Caki2 (cell line): ENCODE measurements at regions not wholly inside any gene's neighbourhood (a gene's known extent, or its start where the extent isn't known, plus 50 kb on each side); places are given as distances from the start of the nearest gene placed in this dataset.
A peak's percentile ranks its signal among the peaks of the same experiment; 100 is the strongest.

Source experiments
- DNase-seq: peaks from one replicate; pipeline ENCODE4 v3.0.0-alpha.2; 2015; ENCODE audit warnings: low read depth
- in situ Hi-C: cut with HindIII; loops from 2 replicates; pipeline ENCODE4 v1.10.0; 2016; ENCODE audit warnings: low sequenced_read_pairs, low pct_unique_long_range_greater_than_20kb, mixed read lengths

DNA sequence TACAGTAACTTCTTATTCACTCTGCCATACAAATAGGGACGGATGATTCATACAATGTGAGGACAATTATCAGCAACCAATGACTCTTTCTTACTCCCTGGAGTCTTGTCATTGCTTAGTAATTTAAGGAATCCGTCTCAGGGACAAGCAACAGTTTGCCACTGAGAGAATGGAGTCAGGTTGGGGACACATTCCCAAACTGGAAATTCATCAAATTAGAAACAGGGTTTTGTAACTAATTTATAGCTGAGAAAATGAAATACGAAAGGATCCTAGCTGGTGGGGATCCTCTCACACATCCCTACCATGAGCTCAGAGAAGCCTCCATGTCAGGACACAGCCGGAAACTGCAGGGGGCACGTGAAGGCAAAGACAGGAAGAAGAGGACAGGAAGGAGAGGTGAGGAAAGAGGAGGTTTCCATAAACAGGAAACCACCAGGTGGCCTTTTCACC lies 50.4 kb upstream of the KDR start:
- DNase-seq: peak; percentile 66
- in situ Hi-C loops: no loop called here

DNA sequence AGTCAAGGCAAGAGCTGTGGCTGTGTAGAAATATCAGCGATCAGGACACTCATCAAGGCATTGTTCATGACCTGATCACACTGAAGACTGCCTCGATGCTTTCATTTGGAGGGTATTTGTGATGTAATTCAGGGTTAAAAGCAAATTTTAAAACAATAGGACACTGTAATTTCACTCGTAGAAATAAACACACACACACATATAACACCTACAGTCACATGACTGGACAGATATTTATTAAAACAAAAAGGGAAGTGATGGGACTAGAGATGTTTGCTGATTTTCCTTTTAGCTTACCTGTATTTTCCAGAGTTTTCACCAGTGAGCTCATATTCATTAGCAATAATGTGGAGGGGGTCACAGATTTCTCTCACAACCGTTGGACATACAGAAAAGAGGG lies 51.1 kb upstream of the KDR start:
- no peak for DNase-seq
- in situ Hi-C loops: no loop called here

DNA sequence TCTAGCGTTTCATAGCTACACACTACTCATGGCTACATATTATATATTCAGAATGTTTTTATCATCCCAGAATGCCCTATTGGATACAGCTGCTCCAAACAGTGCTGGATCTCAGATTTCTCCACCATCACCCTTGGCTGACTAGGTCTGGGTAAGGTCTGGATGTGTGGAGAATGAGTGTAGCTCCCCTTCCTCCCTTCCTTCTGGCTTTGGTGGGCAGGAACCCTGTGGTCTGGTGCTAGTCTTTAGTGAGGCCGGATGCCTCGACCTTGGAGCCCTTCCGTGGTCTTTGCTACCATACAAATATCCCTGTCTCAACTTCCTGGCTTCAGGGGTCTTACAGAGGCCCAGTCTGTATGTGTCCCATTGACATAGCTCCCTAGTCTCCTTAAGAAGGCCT lies 52.1 kb upstream of the KDR start:
- in situ Hi-C loops: no loop called here
- no peak for DNase-seq

DNA sequence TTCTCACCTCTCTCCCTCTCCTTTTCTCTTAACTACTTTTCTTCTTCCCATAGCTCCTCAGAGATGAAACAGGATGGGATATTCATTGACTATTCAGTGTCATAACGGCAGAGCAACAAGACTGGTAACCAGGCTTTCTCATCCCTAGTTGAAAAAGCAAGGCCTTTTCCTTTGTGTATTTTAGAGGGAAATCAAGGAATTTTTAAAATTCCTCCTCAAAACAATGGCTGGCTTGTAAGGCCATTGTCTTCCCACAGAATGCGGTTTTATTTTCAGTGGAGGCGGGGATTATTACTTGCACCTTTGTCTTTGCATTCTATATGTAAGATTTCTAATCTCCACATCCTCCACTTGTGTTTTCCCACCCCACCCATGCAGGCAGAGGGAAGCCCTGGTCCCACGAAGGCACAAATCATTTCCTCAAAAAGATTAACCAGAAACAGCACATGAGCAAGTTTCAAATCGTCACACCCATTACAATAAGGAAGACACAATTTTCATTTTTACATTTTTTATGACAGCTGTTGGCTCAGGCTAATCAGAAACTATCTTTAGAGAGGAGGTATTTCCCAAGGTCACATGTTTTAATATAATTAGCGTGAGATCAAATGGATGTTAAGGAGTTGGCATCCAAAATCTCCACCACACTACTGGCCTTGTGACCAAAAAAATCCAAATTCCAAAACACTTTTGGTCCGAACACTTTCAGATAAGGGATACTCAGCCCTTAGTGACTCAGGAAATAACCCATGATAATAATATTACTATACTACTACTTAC lies 53.0 kb upstream of the KDR start:
- in situ Hi-C loops: no loop called here
- no peak for DNase-seq

DNA sequence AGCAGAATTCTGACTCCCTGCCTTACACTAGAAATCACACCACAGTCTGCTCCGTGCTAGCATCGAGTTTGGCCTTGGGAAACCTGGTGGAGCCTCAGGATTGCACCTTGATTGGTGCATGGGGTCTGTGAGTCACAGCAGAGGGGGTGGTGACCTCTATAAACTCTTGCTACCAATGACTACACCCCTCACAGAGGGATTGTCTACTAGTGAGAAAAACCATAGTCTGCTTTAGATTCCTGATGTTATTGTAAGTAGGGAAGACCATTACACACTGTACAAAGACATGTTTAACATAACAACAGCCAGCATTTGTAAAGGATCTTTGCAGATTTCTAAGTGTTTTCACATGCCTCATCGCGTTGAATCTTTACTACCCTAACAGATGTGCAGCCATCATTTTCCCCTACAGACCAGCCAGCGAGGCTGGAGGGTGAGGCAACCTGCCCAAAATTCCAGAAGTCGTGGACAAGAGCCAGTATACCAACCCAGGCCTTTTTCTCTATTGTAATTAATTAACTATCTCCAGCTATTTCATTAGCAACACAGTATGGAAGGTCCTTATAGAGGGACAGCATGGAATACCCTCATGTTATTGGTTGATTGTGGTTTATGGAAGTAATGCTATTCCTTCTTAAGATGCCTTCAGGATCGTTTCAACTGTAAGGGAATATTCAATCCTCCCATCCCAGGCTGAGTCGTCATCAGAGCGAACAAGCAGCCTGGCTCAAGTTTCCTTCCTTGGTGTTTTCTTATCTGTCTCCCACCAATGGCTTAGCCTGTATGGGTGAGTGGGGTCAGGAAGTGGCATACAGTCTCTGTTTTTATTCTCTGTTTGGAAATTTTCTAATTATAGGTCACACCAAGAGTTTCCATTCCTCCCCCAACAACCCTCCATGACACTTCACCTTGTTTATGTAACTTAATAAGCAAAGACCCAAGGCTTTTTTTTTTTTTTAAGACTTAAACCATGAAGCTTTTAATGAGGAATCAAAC lies 55.9 kb upstream of the KDR start:
- in situ Hi-C loops: no loop called here

DNA sequence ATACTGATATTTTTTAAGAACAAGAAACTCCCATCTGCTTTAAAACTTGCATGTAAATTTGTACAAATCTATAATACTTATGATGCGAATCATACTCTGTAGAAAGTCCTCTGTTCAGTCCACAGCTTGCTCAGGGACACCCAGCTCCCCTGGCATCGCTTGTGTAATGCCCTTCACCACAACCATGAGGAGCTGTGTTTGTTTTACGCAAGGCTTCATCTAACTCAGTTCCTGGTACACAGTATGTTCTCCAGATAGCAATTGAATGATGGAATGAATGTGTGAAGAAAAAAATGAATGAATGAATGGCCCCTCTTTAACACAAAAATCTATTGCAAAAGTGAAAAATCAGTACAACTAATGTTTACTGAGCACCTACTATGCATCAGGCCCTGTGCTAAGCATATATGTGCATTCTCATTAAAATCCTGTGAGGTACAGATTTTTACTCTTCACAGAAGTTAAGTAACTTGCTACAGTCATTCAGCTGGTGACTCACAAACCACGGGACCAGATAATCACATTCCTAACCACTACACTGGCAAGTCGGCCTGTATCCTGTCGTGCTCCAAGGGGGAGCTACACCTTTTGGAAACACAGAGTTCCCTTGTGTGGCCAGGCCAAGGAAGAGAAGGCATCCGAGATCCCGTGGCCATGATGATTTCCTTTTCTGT lies 58.7 kb upstream of the KDR start:
- peak; percentile 91 for DNase-seq
- in situ Hi-C loops: no loop called here

More for the DNA sequence above, 55.9 kb upstream of the KDR start:
- DNase-seq: peak; percentile 45

DNA sequence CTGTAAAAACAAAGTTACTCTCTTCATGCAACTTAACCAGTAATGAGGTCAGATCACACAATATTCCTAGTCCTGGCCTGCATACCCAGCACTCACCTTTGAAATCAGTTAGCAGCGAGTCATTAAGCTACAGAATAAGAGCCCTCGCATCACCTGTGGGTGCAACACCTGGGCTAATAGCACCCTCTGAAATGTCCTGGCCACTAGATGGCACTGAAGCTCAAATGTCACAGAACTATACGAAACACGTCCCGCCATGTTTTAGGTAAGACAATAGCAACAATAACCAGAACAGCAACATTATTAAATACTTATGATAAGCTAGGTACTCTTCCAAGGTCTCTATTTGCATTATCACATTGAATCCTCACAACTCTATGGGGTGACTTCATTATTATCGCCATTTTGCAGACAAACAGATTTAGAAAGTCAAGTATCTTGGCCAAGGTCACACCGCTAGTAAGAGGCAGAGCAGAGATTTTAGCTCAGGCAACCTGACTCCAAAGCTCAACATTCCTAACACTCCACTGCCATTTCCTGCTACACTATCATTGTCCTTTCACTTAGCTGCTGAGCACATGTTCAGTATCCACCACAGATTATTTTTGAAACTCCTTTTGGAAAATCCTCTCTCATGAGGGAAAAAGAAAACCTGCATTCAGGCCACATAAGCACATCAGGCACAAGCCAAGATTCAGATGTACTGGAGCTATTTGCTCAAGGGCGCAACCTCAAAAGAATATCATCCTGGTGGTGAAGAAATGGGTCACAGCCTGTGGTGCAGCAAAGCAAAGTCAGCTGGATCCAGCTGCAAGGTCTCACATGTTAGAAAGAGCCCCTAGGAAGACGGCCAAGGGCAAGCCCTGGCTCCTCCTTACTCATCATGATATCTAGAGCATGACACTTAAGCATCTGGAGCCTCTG lies 59.5 kb upstream of the KDR start:
- in situ Hi-C loops: no loop called here
- no peak for DNase-seq

DNA sequence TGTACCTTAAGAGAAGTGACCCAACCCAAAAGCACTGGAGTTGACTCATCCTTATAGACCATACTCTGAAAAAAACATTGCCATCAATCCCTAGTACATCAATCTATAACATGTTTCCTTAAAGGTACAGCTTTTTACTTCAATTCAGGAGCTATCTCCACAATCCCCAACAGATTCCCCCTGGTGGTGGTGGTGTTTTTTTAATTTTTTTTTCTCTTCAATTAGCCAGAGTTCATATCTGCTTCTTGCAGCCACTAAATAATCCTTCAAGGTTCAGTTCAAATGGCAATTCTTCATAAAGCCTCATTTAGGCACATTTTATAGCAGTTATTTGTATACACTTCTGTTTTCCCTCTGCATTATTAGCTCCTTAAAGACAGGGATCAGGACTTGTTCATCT lies 60.7 kb upstream of the KDR start:
- DNase-seq: no peak
- in situ Hi-C loops: no loop called here

DNA sequence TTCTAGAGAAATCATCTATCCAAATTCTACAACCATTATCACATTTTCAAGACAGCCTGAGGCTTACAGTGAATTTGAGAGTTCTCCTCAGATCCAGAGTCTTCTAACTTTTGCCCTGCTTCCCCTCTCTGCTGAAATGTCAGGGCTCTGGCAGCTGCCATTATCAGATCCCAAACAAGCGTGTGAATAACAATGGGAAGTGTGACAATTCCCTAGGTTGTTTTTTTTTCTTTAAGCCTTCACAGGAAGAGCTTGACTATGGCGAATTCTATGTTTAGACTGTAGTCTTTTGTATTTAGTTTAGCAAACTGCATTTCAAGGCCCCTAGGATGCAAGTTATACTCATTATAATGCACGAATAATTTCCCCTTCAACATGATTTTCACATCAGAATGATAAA lies 61.3 kb upstream of the KDR start:
- in situ Hi-C loops: no loop called here

DNA sequence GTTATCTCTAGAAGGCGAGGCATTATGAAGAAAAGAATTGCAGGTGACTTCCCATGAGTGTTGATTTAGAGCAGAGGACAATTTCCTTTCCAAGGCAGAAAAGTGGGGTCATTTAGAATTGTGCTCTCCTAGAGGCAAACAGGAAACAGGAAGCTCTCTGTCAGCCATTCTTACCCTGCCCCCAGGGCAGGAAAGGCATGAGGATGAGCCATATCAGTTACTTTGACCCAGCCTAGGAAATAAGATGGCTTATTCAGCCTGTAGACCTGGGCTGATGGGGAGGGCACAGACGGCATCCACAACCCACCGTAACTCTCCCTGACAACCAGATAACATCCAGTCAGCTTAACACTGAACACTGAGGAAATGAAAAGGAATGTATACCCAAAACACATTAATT lies 88.8 kb upstream of the KDR start:
- in situ Hi-C loops: no loop called here
- no peak for DNase-seq

More for the DNA sequence above, 61.3 kb upstream of the KDR start:
- no peak for DNase-seq

DNA sequence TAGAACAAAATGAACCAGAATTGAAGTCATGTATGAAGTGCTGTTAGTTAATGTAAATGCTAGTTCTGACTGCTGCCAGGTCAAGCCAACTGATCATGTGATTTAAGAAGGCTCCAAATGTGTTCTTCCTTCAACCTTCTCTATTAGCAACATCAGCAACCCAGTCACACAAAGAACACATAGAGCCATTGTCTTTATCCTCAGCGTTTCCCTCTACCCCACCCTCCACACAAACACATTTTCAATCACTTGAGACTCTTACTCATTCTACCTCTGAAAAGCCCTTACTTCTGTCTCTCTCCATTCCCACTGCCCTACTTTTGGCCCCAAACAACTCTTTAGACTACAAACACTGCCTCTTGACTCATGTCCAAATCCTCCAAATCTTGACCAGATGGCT lies 89.7 kb upstream of the KDR start:
- DNase-seq: no peak
- in situ Hi-C loops: no loop called here

DNA sequence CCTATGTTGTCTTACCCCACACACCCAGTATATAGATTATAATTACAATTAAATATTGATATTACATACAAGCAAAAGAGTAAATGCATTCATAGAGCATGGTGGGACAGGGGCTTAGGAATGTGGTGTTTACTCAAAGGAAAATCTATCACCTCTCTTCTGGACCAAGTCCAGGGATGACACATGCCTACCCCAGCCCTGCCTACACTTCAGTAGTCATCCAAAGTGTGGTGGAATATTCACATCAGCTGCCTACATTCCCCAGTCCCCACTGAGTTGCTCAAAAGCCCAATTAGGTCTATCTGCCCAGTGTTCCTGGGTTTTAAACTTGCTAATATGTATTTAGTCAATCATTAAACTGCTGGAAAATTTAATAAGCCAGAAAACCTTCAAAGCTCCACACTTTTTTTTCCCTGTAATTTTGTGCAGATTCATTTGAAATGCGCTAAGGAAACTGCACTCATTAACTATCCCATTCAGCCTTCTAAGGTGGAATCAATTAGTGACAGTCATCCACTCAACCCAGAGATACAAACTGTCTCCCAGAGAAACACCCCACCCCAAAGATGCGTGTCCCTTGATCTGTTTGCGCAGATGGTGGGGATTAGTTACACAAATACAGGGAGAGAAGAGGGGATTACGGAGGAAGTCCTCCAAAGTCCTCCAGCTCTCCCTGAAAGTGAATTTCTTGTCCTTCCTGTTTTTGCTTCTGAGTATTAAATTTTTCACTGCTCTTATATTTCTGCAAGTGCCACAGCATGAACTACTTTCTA lies 91.7 kb upstream of the KDR start:
- in situ Hi-C loops: no loop called here
- DNase-seq: no peak

DNA sequence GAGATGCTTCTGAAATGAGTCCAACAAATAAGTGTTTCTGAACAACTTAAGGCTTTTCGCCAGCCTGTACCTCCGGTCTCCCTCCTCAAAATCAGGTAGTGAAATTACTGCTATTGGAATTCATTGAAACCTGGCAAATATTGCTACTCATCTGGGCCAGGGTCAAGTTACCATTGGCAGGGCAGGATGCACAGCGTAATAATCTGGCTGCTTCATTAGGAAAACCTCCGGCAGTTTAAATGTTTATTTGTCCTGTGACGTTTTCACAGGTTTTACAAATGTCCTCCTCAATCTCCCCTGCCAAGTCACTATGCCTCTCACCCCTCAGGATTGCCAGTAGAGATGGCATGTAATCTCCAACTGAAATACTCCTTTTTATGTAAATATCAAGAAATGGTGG lies 92.6 kb upstream of the KDR start:
- no peak for DNase-seq
- in situ Hi-C loops: no loop called here

DNA sequence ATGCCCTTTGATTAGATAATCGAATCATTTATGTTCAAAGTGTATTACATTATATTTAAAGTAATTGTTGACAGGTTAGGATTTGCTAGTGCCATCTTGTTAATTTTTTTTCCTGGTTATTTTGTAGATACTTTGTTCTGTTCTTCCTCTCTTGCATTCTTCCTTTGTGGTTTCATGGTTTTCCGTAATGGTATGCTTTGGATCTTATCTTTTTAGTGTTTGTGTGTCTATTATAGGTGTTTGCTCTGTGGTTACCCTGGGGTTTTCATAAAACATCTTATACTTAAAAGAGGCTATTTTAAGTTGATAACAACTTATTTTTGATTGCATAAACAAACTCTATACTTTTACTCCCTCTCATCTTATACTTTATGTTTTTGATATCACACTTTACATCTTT lies 108.2 kb upstream of the SRD5A3 start:
- no peak for DNase-seq
- in situ Hi-C loops: no loop called here

DNA sequence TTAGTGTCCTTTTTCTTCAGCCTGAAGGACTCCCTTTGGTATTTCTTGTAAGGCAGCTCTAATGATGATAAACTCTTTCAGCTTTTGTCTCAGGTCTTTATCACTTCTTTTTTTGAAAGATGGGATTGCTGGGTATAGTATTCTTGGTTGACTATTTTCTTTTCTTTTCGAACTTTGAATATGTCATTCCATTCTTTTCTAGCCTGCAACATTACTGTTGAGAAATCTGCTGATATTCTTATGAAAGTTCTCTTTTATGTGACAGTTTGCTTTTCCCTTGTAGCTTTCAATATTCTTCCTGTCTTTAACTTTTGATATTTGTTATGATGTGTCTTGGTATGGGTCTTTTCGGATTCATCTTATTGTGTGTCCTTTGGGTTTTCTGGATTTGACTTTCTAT lies 107.6 kb upstream of the SRD5A3 start:
- DNase-seq: no peak
- in situ Hi-C loops: no loop called here

DNA sequence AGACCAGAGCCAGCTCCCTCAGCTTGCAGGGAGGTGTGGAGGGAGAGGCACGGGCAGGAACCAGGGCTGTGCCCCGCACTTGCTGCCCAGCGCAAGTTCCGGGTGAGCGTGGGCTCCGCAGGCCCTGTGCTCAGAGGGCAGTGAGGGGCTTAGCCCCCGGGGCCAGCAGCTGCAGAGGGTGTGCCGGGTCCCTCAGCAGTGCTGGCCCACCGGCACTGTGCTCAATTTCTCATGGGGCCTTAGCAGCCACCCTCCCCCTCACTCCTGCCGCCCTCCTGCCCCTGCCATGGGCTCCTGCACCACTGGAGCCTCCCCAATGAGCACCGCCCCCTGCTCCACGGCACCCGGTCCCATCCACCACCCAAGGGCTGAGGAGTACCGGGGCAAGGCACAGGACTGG lies 104.6 kb upstream of the SRD5A3 start:
- DNase-seq: no peak
- in situ Hi-C loops: no loop called here

DNA sequence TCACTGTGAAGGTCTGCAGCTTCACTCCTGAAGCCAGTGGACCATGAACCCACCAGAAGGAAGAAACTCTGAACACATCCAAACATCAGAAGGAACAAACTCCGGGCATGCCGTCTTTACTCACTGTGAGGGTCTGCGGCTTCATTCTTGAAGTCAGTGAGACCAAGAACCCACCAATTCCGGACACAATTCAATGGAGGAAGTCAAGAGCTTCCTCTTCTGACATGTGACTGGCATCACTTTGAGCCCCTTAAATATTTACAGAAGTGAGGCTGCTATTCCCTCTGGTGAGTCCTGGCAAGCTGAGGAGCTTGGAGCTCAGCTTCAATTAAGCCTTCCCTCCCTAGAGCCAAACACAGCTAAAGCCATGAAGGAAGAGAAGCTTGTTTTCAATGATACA lies 103.5 kb upstream of the SRD5A3 start:
- in situ Hi-C loops: no loop called here
- no peak for DNase-seq
